ENCODE measurements at regions not wholly inside any gene's neighbourhood (a gene's known extent, or its start where the extent isn't known, plus 50 kb on each side); places are given as distances from the start of the nearest gene placed in this dataset.

DNA sequence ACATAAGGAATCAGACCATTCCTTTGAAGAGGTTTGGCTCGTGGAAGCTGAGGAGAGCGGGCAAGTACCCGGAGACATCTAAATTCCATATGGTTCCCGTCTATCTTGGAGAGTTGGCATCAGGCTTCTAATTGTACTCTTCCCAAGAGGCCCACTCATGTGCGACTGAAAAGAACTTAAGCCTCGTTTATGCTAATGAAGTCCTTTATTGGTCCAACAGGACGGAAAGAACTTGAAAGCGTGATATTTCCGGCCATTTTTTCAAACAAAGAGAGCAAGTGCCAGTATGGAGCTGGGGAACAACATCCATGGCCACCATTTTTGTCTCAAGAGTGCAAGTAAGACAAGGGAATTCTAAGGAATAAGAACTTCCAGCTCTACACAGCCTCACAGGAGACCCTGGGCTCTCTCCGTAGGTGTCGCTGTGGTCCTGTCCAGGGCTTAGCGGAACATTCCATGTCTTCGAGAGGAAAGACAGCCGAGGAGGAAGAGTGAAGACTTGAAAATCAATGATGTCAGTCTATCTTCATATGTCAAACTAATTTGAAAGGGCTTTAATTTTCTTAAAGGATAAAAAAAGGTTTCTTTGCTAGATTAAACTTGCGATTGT is 566.0 kb upstream of the PSMD7 start:
- no peak overlapping the region for H3K4me3 ChIP-seq
- H3K27me3 ChIP-seq = no peaks in the 10 kb centered on the region
- no peaks in the 10 kb centered on the region for H3K36me3 ChIP-seq
- no peak overlapping the region for H3K27ac ChIP-seq
- no peak for DNase-seq (ENCODE audit: low spot score in 2 of 2)
- TF ChIP-seq, protein P1, sequence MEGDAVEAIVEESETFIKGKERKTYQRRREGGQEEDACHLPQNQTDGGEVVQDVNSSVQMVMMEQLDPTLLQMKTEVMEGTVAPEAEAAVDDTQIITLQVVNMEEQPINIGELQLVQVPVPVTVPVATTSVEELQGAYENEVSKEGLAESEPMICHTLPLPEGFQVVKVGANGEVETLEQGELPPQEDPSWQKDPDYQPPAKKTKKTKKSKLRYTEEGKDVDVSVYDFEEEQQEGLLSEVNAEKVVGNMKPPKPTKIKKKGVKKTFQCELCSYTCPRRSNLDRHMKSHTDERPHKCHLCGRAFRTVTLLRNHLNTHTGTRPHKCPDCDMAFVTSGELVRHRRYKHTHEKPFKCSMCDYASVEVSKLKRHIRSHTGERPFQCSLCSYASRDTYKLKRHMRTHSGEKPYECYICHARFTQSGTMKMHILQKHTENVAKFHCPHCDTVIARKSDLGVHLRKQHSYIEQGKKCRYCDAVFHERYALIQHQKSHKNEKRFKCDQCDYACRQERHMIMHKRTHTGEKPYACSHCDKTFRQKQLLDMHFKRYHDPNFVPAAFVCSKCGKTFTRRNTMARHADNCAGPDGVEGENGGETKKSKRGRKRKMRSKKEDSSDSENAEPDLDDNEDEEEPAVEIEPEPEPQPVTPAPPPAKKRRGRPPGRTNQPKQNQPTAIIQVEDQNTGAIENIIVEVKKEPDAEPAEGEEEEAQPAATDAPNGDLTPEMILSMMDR (IDR thresholded peaks at IDR 0.05) = no peak
- TF ChIP-seq EP300 (IDR thresholded peaks at IDR 0.05) (no peak), POLR2A (IDR thresholded peaks at IDR 0.05) (no peak)
- H3K4me1 ChIP-seq = no peaks in the 10 kb centered on the region
- WGBS = 91% methylated on average over 15 of the region's 15 CpGs
- H3K9me3 ChIP-seq = no peaks in the 10 kb centered on the region

DNA sequence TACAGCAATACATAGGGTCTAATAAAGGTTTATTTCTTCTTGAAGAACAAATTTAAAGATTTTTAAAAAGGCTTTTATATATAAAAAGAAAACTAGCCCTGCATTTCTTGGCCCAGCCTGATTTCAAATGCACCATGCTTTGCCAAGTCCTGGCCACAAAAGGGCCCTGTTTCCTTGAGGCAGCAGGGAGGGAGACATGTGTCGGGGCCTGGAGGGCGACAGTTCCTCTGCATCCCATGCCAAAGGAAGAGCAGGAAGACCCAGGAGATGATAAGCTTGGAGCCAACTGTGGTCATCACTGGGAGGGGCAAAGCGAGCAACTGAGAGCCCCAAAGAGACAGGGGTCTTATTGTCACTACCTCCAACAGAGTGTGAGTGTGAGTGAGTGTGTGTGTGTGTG is 571.5 kb upstream of the PSMD7 start:
- H3K36me3 ChIP-seq = no peaks in the 10 kb centered on the region
- TF ChIP-seq POLR2AphosphoS5 (IDR thresholded peaks at IDR 0.05) = no peak
- TF ChIP-seq POLR2A (IDR thresholded peaks at IDR 0.05) = no peak
- H3K27ac ChIP-seq = no peak overlapping the region
- H3K4me1 ChIP-seq = no peaks in the 10 kb centered on the region
- no peak overlapping the region for H3K4me3 ChIP-seq
- no peaks in the 10 kb centered on the region for H3K9me3 ChIP-seq
- WGBS = 59% methylated on average over 3 of the region's 3 CpGs
- no peak for DNase-seq (ENCODE audit: low spot score in 2 of 2)
- H3K27me3 ChIP-seq = no peaks in the 10 kb centered on the region

DNA sequence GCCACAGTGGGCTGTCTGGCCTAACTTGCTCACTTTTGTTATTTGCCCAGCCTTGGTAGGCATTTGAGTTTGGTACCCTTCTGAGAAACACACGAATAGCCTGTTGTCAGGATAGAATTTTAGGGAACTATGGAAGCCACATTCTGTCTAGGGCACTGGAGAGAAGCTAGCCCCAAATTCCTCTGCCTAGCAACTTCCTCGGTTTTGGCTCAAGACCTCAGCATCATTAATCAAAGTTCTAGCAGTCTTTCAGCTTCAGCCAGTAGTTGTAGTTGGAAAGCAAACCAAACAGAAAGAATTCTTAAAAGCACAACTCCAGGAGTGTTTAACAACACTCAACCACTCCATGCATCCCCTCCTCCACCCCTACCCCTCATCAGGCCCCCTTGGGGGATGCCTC is 572.1 kb upstream of the PSMD7 start:
- 46% methylated on average over 2 of the region's 2 CpGs for WGBS
- no peak overlapping the region for H3K27ac ChIP-seq
- no peaks in the 10 kb centered on the region for H3K27me3 ChIP-seq
- H3K36me3 ChIP-seq = no peaks in the 10 kb centered on the region
- DNase-seq (ENCODE audit: low spot score in 2 of 2) = no peak
- H3K4me3 ChIP-seq = no peak overlapping the region
- H3K4me1 ChIP-seq = no peaks in the 10 kb centered on the region
- no peaks in the 10 kb centered on the region for H3K9me3 ChIP-seq
- no peak for TF ChIP-seq POLR2AphosphoS5 (IDR thresholded peaks at IDR 0.05)
- no peak for TF ChIP-seq POLR2A (IDR thresholded peaks at IDR 0.05)
- TF ChIP-seq EP300 (IDR thresholded peaks at IDR 0.05) = no peak
- TF ChIP-seq, protein P1 (IDR thresholded peaks at IDR 0.05) = no peak

DNA sequence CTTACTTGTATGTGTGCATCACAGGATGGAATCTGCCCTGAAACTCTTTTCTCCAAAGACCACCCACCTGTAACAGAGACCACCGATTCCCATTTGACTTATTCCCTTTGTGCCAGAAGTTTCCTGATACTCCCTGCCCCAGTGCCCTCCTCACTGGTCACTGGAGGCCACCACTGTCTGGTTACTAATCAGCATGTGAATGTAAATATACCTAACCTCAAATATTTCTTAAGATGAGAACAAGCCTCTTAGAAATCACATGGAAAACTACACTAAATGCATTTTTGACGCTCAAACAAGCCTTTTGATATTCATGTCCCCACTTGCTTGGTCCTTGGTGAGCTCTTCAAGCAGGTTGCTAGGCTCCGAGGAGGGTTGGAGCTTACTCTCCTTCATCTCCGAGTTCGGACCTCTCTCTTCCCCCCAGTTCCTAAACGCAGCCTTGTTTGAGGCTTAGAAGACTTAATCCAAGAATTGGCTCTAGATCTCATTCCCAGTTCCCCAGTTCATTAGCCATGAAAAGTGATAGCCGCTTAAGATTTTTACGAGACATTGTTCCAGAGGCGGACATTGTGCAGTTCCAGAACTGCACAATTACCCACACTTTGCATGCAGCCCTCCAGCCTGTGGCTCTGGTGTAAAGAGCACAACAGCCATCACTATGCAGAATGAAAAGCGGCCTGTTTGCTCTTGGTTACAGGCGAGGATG is 579.2 kb upstream of the PSMD7 start:
- no peak overlapping the region for H3K4me3 ChIP-seq
- H3K4me1 ChIP-seq = no peaks in the 10 kb centered on the region
- no peaks in the 10 kb centered on the region for H3K9me3 ChIP-seq
- DNase-seq (ENCODE audit: low spot score in 2 of 2) = no peak
- peaks cover 7% of the 10 kb centered on the region for H3K27me3 ChIP-seq
- no peaks in the 10 kb centered on the region for H3K36me3 ChIP-seq
- 84% methylated on average over 11 of the region's 11 CpGs for WGBS
- TF ChIP-seq EP300 (IDR thresholded peaks at IDR 0.05) (no peak), POLR2AphosphoS5 (IDR thresholded peaks at IDR 0.05) (no peak)
- H3K27ac ChIP-seq = no peak overlapping the region

DNA sequence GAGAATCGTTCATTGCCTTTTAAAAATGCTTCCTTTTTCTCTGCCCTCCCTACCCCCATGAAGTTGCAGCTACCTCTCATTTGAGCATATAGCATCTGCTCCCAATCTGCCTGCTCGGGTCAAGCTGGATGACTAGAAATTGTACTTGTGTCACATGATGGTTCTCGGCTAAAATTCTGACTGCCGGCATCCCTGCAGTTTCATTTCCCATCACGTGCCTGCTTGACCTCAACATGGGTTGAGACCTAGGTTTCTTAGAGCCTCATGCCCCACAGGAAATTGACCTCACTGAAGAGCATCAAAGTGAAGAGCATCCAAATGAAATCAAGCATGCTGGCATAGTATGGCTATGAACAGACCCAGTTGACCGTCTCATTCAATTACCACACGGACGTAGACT is 581.6 kb upstream of the PSMD7 start:
- TF ChIP-seq, protein P1 (IDR thresholded peaks at IDR 0.05) = no peak
- TF ChIP-seq POLR2A (IDR thresholded peaks at IDR 0.05) (no peak), EP300 (IDR thresholded peaks at IDR 0.05) (no peak), POLR2AphosphoS5 (IDR thresholded peaks at IDR 0.05) (no peak)
- peaks cover 7% of the 10 kb centered on the region for H3K27me3 ChIP-seq
- 68% methylated on average over 8 of the region's 8 CpGs for WGBS
- no peak for DNase-seq (ENCODE audit: low spot score in 2 of 2)
- no peak overlapping the region for H3K4me3 ChIP-seq
- H3K27ac ChIP-seq = no peak overlapping the region
- H3K9me3 ChIP-seq = no peaks in the 10 kb centered on the region
- no peaks in the 10 kb centered on the region for H3K36me3 ChIP-seq
- no peaks in the 10 kb centered on the region for H3K4me1 ChIP-seq

DNA sequence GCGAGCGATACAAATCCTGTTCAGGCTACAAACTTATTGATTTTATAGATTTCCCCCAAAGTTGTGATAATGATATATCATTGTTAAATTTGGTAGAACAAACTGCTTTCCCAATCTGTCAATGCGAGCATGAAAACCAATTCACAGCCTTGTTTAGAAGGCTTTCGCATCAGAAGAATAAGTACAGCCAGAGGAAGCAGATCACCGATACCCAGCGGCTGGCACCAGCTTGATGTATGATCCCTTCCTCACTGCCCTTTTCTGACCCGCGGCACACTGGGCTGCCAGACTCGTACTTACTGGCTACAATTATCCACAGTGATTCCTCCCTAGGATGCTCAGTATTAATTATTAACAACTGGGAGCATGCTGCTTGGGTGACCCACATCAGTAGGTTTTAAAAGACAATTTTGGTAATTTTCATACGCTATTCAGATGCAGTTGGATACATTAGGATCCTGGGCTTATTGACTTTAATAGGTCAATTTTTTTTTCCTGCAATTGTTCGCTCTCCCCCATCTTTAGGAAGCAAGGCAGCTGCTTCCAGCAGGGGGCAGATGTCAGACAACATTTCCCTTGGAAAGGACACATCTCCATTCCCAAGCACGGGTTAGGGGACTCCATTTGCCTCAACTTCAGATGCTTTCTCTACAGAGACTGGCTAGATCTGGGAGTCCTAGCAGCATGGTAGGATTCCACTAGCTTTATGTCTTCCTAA is 582.7 kb upstream of the PSMD7 start:
- H3K27me3 ChIP-seq = peaks cover 7% of the 10 kb centered on the region
- H3K4me1 ChIP-seq = no peaks in the 10 kb centered on the region
- no peak overlapping the region for H3K4me3 ChIP-seq
- no peak for DNase-seq (ENCODE audit: low spot score in 2 of 2)
- H3K36me3 ChIP-seq = no peaks in the 10 kb centered on the region
- no peaks in the 10 kb centered on the region for H3K9me3 ChIP-seq
- no peak overlapping the region for H3K27ac ChIP-seq
- WGBS = 84% methylated on average over 12 of the region's 12 CpGs
- TF ChIP-seq EP300 (IDR thresholded peaks at IDR 0.05) = no peak
- TF ChIP-seq, protein P1 (IDR thresholded peaks at IDR 0.05) = peak in 1 of 2 donors; percentile 31

Data from suprapubic skin (tissue), 4 donors.